ENCODE measurements at regions not wholly inside any gene's neighbourhood (a gene's known extent, or its start where the extent isn't known, plus 50 kb on each side); places are given as distances from the start of the nearest gene placed in this dataset.

- TF ChIP-seq POLR2AphosphoS5 (IDR thresholded peaks at IDR 0.05; ENCODE audit: low read depth, low read length) (no peak), POLR2A (IDR thresholded peaks at IDR 0.05; ENCODE audit: low read depth, low read length) (no peak), POU2F2 (IDR thresholded peaks at IDR 0.05; ENCODE audit: low read depth, low read length) (no peak), TAF1 (IDR thresholded peaks at IDR 0.05; ENCODE audit: low read depth, low read length) (no peak), PAX5 (IDR thresholded peaks at IDR 0.05; ENCODE audit: insufficient read depth, low read length, severe bottlenecking) (no peak)
These were observed 315.0 kb downstream of the OXSM start for GRCh38 chr3:26104851-26105251.

All from GM12891 (cell line).